Liver (tissue), 8 donors: ENCODE measurements at regions not wholly inside any gene's neighbourhood (a gene's known extent, or its start where the extent isn't known, plus 50 kb on each side); places are given as distances from the start of the nearest gene placed in this dataset.

Source experiments
- DNase-seq: peaks from one replicate; pipeline ENCODE4 v3.0.0-alpha.2; 2017; ENCODE audit warnings: low spot score
- H3K27ac ChIP-seq, 2 donors: one replicate each; pipeline ENCODE4 v1.7.0; 2013; ENCODE audit warnings: inconsistent platforms in 2 of 2, low read length in 2 of 2, control low read depth in 1 of 2, low read depth in 1 of 2, mild to moderate bottlenecking in 1 of 2
- H3K27me3 ChIP-seq, 4 donors: one replicate each; pipeline versions ENCODE4 v1.6.1 to v1.7.0; 2013; ENCODE audit warnings: low read length in 3 of 4, inconsistent platforms in 1 of 4, mild to moderate bottlenecking in 1 of 4, moderate library complexity in 1 of 4; ENCODE audit not compliant: control insufficient read depth in 4 of 4, insufficient read depth in 4 of 4
- H3K36me3 ChIP-seq, 4 donors: one replicate each; pipeline versions ENCODE4 v1.6.1 to v1.7.0; 2013; ENCODE audit warnings: low read length in 3 of 4, mild to moderate bottlenecking in 3 of 4, low read depth in 1 of 4, moderate library complexity in 1 of 4; ENCODE audit not compliant: control insufficient read depth in 4 of 4, insufficient read depth in 3 of 4
- H3K4me1 ChIP-seq, 4 donors: one replicate each; pipeline versions ENCODE4 v1.6.1 to v1.7.0; 2013; ENCODE audit warnings: low read length in 3 of 4, mild to moderate bottlenecking in 3 of 4, moderate library complexity in 1 of 4; ENCODE audit not compliant: control insufficient read depth in 4 of 4, insufficient read depth in 4 of 4
- H3K4me3 ChIP-seq, 3 donors: one replicate each; pipeline versions ENCODE4 v1.6.1 to v1.7.0; 2013; ENCODE audit warnings: low read length in 3 of 3, control low read depth in 1 of 3, low read depth in 1 of 3, mild to moderate bottlenecking in 1 of 3
- H3K9ac ChIP-seq, 2 donors: one replicate each; pipeline ENCODE4 v1.7.0; 2013; ENCODE audit warnings: low read length in 2 of 2, mild to moderate bottlenecking in 2 of 2, moderate library complexity in 2 of 2, control low read depth in 1 of 2, low read depth in 1 of 2
- H3K9me3 ChIP-seq, 4 donors: one replicate each; pipeline versions ENCODE4 v1.6.1 to v1.7.0; 2013; ENCODE audit warnings: low read length in 3 of 4; ENCODE audit not compliant: control insufficient read depth in 4 of 4
- ATF3 ChIP-seq: IDR thresholded peaks from 2 replicates; pipeline ENCODE4 v1.6.1; 2016; ENCODE audit warnings: antibody characterized with exemption
- EGR1 ChIP-seq, 2 donors: IDR thresholded peaks; 2 replicates each; pipeline ENCODE4 v1.6.1; 2016 to 2018; ENCODE audit warnings: antibody characterized with exemption in 2 of 2, low read depth in 2 of 2
- FOXA1 ChIP-seq: IDR thresholded peaks from 2 replicates; pipeline ENCODE4 v1.6.1; 2016; ENCODE audit warnings: antibody characterized with exemption
- FOXA2 ChIP-seq: IDR thresholded peaks from 2 replicates; pipeline ENCODE4 v1.6.1; 2016; ENCODE audit warnings: antibody characterized with exemption
- GABPA ChIP-seq, 2 donors: IDR thresholded peaks in 1 of 2; conservative IDR thresholded peaks in 1 of 2; 2 replicates each; pipeline ENCODE4 v1.6.1; 2016; ENCODE audit warnings: antibody characterized with exemption in 2 of 2, mild to moderate bottlenecking in 1 of 2, moderate library complexity in 1 of 2
- HNF4A ChIP-seq, 2 donors: conservative IDR thresholded peaks; 2 replicates each; pipeline ENCODE4 v1.6.1; 2016; ENCODE audit warnings: antibody characterized with exemption in 2 of 2, mild to moderate bottlenecking in 2 of 2
- JUND ChIP-seq, 2 donors: IDR thresholded peaks; 2 replicates each; pipeline ENCODE4 v1.6.1; 2016; ENCODE audit warnings: antibody characterized with exemption in 2 of 2
- NR2F2 ChIP-seq: IDR thresholded peaks from 2 replicates; pipeline ENCODE4 v1.6.1; 2016; ENCODE audit warnings: antibody characterized with exemption
- REST ChIP-seq: IDR thresholded peaks from 2 replicates; pipeline ENCODE4 v1.6.1; 2016; ENCODE audit warnings: antibody characterized with exemption, mild to moderate bottlenecking
- RXRA ChIP-seq, 2 donors: IDR thresholded peaks; 2 replicates each; pipeline ENCODE4 v1.6.1; 2017 to 2018; ENCODE audit warnings: antibody characterized with exemption in 2 of 2, mild to moderate bottlenecking in 1 of 2
- SP1 ChIP-seq: IDR thresholded peaks from 2 replicates; pipeline ENCODE4 v1.6.1; 2018; ENCODE audit warnings: antibody characterized with exemption, mild to moderate bottlenecking
- TAF1 ChIP-seq: conservative IDR thresholded peaks from 2 replicates; pipeline ENCODE4 v1.6.1; 2016; ENCODE audit warnings: antibody characterized with exemption, mild to moderate bottlenecking
- YY1 ChIP-seq: IDR thresholded peaks from 2 replicates; pipeline ENCODE4 v1.6.1; 2016; ENCODE audit warnings: antibody characterized with exemption, mild to moderate bottlenecking
- ZBTB33 ChIP-seq: IDR thresholded peaks from 2 replicates; pipeline ENCODE4 v1.6.1; 2016; ENCODE audit warnings: antibody characterized with exemption
- WGBS: extraction: QIAGEN DNeasy Blood & Tissue Kit; methylation state at CpG from one replicate; pipeline ENCODE4 v1.1.7; 2013; 5-methylcytosine and 5-hydroxymethylcytosine counted together
- TF ChIP-seq, protein P1 (sequence below): IDR thresholded peaks from 2 replicates; pipeline ENCODE4 v1.6.1; 2016; ENCODE audit warnings: antibody characterized with exemption
- TF ChIP-seq, protein P2 (sequence below): fragments of 150-350 bp; IDR thresholded peaks from 2 replicates; pipeline ENCODE4 v1.5.1; 2017; ENCODE audit warnings: improper control_type of control experiment, low read depth, low read length; ENCODE audit not compliant: missing input control
- donor health status: healthy.
- donor health status: healthy.
- donor health status: healthy.
- donor health status: healthy.
- donor health status: healthy.

- TF ChIP-seq REST (no peak), SP1 (no peak), GABPA (IDR thresholded peaks at IDR 0.05 in 1 of 2, conservative IDR thresholded peaks at IDR 0.05 in 1 of 2) (no peak), FOXA2 (no peak)
- TF ChIP-seq, protein P1, sequence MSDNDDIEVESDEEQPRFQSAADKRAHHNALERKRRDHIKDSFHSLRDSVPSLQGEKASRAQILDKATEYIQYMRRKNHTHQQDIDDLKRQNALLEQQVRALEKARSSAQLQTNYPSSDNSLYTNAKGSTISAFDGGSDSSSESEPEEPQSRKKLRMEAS, result no peak
Measured at GRCh38 chr18:78856569-78857313, 122.9 kb upstream of the SALL3 start (continued).

- peaks cover 0 to 5% (median 0%) of the 10 kb centered on the region in 4 donors for H3K9me3 ChIP-seq
- H3K9ac ChIP-seq, result no peak overlapping the region
- peaks cover 0 to 10% (median 0%) of the 10 kb centered on the region in 4 donors for H3K27me3 ChIP-seq
- TF ChIP-seq, protein P2, sequence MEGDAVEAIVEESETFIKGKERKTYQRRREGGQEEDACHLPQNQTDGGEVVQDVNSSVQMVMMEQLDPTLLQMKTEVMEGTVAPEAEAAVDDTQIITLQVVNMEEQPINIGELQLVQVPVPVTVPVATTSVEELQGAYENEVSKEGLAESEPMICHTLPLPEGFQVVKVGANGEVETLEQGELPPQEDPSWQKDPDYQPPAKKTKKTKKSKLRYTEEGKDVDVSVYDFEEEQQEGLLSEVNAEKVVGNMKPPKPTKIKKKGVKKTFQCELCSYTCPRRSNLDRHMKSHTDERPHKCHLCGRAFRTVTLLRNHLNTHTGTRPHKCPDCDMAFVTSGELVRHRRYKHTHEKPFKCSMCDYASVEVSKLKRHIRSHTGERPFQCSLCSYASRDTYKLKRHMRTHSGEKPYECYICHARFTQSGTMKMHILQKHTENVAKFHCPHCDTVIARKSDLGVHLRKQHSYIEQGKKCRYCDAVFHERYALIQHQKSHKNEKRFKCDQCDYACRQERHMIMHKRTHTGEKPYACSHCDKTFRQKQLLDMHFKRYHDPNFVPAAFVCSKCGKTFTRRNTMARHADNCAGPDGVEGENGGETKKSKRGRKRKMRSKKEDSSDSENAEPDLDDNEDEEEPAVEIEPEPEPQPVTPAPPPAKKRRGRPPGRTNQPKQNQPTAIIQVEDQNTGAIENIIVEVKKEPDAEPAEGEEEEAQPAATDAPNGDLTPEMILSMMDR, result no peak
- TF ChIP-seq RXRA (IDR thresholded peaks at IDR 0.05), result no peak
- TF ChIP-seq FOXA1, result no peak
- no peak for TF ChIP-seq NR2F2
- no peak for TF ChIP-seq ATF3
- TF ChIP-seq SP1, result no peak
- TF ChIP-seq HNF4A (conservative IDR thresholded peaks at IDR 0.05), result no peak
- TF ChIP-seq TAF1, result no peak
- TF ChIP-seq GABPA (IDR thresholded peaks at IDR 0.05 in 1 of 2, conservative IDR thresholded peaks at IDR 0.05 in 1 of 2), result no peak
- TF ChIP-seq JUND (IDR thresholded peaks at IDR 0.05), result no peak
- TF ChIP-seq FOXA2, result no peak
- no peak for TF ChIP-seq EGR1 (IDR thresholded peaks at IDR 0.05; ENCODE audit: low read depth in 2 of 2)
- no peak for TF ChIP-seq YY1
- no peak for TF ChIP-seq ZBTB33
- no peak for DNase-seq
- H3K4me1 ChIP-seq, result no peaks in the 10 kb centered on the region
- 75% methylated on average over 42 of the region's 42 CpGs for WGBS
- no peaks in the 10 kb centered on the region for H3K36me3 ChIP-seq
- no peak overlapping the region for H3K4me3 ChIP-seq
- H3K27ac ChIP-seq, result no peak overlapping the region
Measured at GRCh38 chr18:78857314-78858150, 122.1 kb upstream of the SALL3 start.
